ENCODE measurements at regions not wholly inside any gene's neighbourhood (a gene's known extent, or its start where the extent isn't known, plus 50 kb on each side); places are given as distances from the start of the nearest gene placed in this dataset.
"Not testable (repeated sequence)": the region's sequence is repeated elsewhere in the genome, so short reads cannot be mapped to it uniquely, and the experiment has no call there.

- no peak for TF ChIP-seq POLR2A (IDR thresholded peaks at IDR 0.05)
- no peak for TF ChIP-seq CTCF (IDR thresholded peaks at IDR 0.05 in 8 of 11, conservative IDR thresholded peaks at IDR 0.05 in 3 of 11)
- no peak for TF ChIP-seq POLR2AphosphoS5 (IDR thresholded peaks at IDR 0.05)
- Histone ChIP-seq H3K36me3 (peaks cover 0 to 32% (median 12%) of the 10 kb centered on the region in 6 donors), H3K27ac (peak overlapping the region; percentile 85 to 90 (median 88)), H3K27me3 (replicated peaks in 1 of 7) (no peaks in the 10 kb centered on the region), H3K4me3 (peak overlapping the region; percentile 57 to 95 (median 71)), H3K4me1 (peaks cover 14 to 37% (median 28%) of the 10 kb centered on the region in 6 donors), H3K9me3 (no peaks in the 10 kb centered on the region)
- DNase-seq: no peak
- 0 to 1% (median 1%) methylated on average over 8 of the region's 8 CpGs for WGBS, 5 donors
- intact Hi-C loops (cut with DNase I; ENCODE audit: low total_unique reads): no loop called here
These were observed 92.0 kb upstream of the XIST start for GRCh38 chrX:73944563-73944908.

GRCh38 chrX:73943693-73944562, 91.4 kb upstream of the XIST start:
- intact Hi-C loops (cut with DNase I; ENCODE audit: low total_unique reads): no loop called here
- Histone ChIP-seq H3K4me3 (peak overlapping the region; percentile 57 to 95 (median 71)), H3K9me3 (no peaks in the 10 kb centered on the region), H3K27ac (peak overlapping the region; percentile 85 to 90 (median 88)), H3K4me1 (peaks cover 14 to 37% (median 28%) of the 10 kb centered on the region in 6 donors), H3K27me3 (replicated peaks in 1 of 7) (no peaks in the 10 kb centered on the region), H3K36me3 (peaks cover 0 to 26% (median 6%) of the 10 kb centered on the region in 6 donors)
- 5 to 9% (median 6%) methylated on average over 23 to 39 of the region's 39 CpGs for WGBS, 5 donors
- DNase-seq: peak; percentile 98
- TF ChIP-seq POLR2A (IDR thresholded peaks at IDR 0.05) (peak in 1 of 3 donors; percentile 20), POLR2AphosphoS5 (IDR thresholded peaks at IDR 0.05) (peak; percentile 86 to 90 (median 88)), CTCF (IDR thresholded peaks at IDR 0.05 in 8 of 11, conservative IDR thresholded peaks at IDR 0.05 in 3 of 11) (peak in 2 of 11 experiments; percentile 10 to 16)

- H3K9me3 ChIP-seq: no peaks in the 10 kb centered on the region
- no peak overlapping the region for H3K27ac ChIP-seq
- intact Hi-C loops (cut with DNase I; ENCODE audit: low total_unique reads): no loop called here
- H3K36me3 ChIP-seq: no peaks in the 10 kb centered on the region
- WGBS, 5 donors: 78 to 89% (median 81%) methylated on average over 2 of the region's 2 CpGs
- H3K4me1 ChIP-seq: peaks cover 5 to 18% (median 13%) of the 10 kb centered on the region in 6 donors
- no peak overlapping the region for H3K4me3 ChIP-seq
- H3K27me3 ChIP-seq (replicated peaks in 1 of 7): no peaks in the 10 kb centered on the region
- no peak for TF ChIP-seq POLR2A (IDR thresholded peaks at IDR 0.05)
- no peak for TF ChIP-seq POLR2AphosphoS5 (IDR thresholded peaks at IDR 0.05)
- no peak for TF ChIP-seq CTCF (IDR thresholded peaks at IDR 0.05 in 8 of 11, conservative IDR thresholded peaks at IDR 0.05 in 3 of 11)
- DNase-seq: no peak
These were observed 88.5 kb upstream of the XIST start for GRCh38 chrX:73940893-73941470.

- H3K36me3 ChIP-seq; DNase-seq; H3K27ac ChIP-seq; intact Hi-C loops (cut with DNase I; ENCODE audit: low total_unique reads); H3K27me3 ChIP-seq (replicated peaks in 1 of 7); H3K4me3 ChIP-seq; H3K4me1 ChIP-seq; H3K9me3 ChIP-seq: not testable (repeated sequence)
- WGBS, 5 donors: 57 to 90% (median 74%) methylated on average over 8 to 15 of the region's 15 CpGs
These were observed 85.3 kb upstream of the XIST start for GRCh38 chrX:73937843-73938242.
